ENCODE measurements at regions not wholly inside any gene's neighbourhood (a gene's known extent, or its start where the extent isn't known, plus 50 kb on each side); places are given as distances from the start of the nearest gene placed in this dataset.

DNA sequence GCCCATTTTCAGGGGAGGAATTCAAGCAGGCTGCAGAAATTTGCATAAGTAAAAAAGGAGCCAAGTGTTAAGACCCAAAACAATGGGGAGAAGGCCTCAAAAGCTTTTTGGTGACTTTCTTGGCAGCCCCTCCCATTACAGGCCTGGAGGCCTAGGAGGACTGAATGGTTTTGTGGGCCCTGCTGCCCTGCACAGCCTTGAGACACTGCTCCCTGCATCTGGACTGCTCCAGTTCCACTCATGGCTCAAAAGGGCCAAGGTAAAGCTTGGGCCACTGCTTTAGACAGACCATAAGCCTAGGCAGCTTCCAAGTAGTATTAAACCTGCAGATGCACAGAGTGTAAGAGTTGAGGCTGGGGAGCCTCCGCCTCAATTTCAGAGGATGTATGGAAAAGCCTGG lies 501.6 kb downstream of the MID1IP1 start:
- no peak for DNase-seq
- H3K4me2 ChIP-seq (ENCODE audit: low read depth, low read length, poor library complexity, severe bottlenecking), result no peak overlapping the region

DNA sequence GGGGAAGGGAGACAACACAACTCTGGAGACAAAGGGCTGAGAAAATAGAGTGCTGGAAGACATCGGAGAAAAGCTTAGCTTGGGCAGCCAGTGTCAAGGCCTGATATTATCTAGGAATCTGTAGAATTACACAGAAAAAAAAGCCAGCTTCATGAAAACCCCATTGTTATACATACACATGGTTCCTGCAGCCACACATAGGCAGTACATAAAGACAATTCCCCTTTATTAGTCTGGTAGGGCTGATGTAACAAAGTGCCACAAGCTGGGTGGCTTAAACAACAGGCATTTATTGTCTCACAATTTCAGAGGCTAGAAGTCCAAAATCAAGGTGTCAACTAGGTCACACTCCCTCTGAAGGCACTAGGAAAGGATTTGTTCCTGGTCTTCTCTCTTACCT lies 503.5 kb downstream of the MID1IP1 start:
- Histone ChIP-seq H3K4me1 (ENCODE audit: low read length) (no peaks in the 10 kb centered on the region), H3K4me3 (ENCODE audit: low read length) (no peak overlapping the region), H3K9me3 (ENCODE audit: low read length) (no peaks in the 10 kb centered on the region), H3K9ac (ENCODE audit: low read length) (no peak overlapping the region), H2AFZ (ENCODE audit: low read length) (no peak overlapping the region), H3K9me2 (replicated peaks; ENCODE audit: insufficient read depth, low read length) (no peaks in the 10 kb centered on the region), H3K36me3 (ENCODE audit: insufficient read depth, low read length) (no peaks in the 10 kb centered on the region), H3K27ac (ENCODE audit: low read length) (no peak overlapping the region), H3K79me2 (ENCODE audit: low read length) (no peaks in the 10 kb centered on the region), H3K27me3 (ENCODE audit: low read length) (no peaks in the 10 kb centered on the region), H3K4me2 (ENCODE audit: low read depth, low read length, poor library complexity, severe bottlenecking) (no peak overlapping the region), H4K20me1 (ENCODE audit: insufficient read depth, low read depth, low read length) (no peaks in the 10 kb centered on the region)
- DNase-seq, result no peak

More for the DNA sequence above, 501.6 kb downstream of the MID1IP1 start:
- Histone ChIP-seq H3K79me2 (ENCODE audit: low read length) (no peaks in the 10 kb centered on the region), H3K4me1 (ENCODE audit: low read length) (no peaks in the 10 kb centered on the region), H4K20me1 (ENCODE audit: insufficient read depth, low read depth, low read length) (no peaks in the 10 kb centered on the region), H3K27ac (ENCODE audit: low read length) (no peak overlapping the region), H3K9me2 (replicated peaks; ENCODE audit: insufficient read depth, low read length) (no peaks in the 10 kb centered on the region), H3K9ac (ENCODE audit: low read length) (no peak overlapping the region), H2AFZ (ENCODE audit: low read length) (no peak overlapping the region), H3K36me3 (ENCODE audit: insufficient read depth, low read length) (no peaks in the 10 kb centered on the region), H3K4me3 (ENCODE audit: low read length) (no peak overlapping the region), H3K27me3 (ENCODE audit: low read length) (no peaks in the 10 kb centered on the region), H3K9me3 (ENCODE audit: low read length) (no peaks in the 10 kb centered on the region)

DNA sequence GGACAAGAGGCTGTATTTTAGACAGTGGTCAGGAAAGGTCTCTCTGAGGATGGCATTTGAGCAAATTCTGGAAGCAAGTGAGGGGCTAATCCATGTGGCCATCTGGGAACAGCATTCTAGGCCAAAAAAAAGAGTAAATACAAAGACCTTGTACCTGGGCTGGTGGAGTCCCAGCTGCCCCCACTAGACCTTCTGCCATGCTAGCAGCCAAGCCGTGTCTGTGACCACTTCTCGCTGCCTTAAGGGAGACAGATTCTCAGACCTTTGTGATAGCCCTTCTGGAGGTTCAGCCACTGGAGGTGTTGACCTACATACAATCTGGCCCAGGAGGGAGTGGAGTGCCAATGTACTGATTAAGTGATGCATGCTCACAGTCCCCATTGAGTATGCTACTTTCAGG lies 506.2 kb downstream of the MID1IP1 start:
- Histone ChIP-seq H3K9ac (ENCODE audit: low read length) (no peak overlapping the region), H3K4me3 (ENCODE audit: low read length) (no peak overlapping the region), H4K20me1 (ENCODE audit: insufficient read depth, low read depth, low read length) (no peaks in the 10 kb centered on the region), H3K4me2 (ENCODE audit: low read depth, low read length, poor library complexity, severe bottlenecking) (no peak overlapping the region), H3K9me2 (replicated peaks; ENCODE audit: insufficient read depth, low read length) (no peaks in the 10 kb centered on the region), H3K79me2 (ENCODE audit: low read length) (no peaks in the 10 kb centered on the region), H3K4me1 (ENCODE audit: low read length) (no peaks in the 10 kb centered on the region), H3K27me3 (ENCODE audit: low read length) (no peaks in the 10 kb centered on the region), H3K27ac (ENCODE audit: low read length) (no peak overlapping the region), H2AFZ (ENCODE audit: low read length) (no peak overlapping the region), H3K36me3 (ENCODE audit: insufficient read depth, low read length) (no peaks in the 10 kb centered on the region), H3K9me3 (ENCODE audit: low read length) (no peaks in the 10 kb centered on the region)
- no peak for DNase-seq

- no peaks in the 10 kb centered on the region for H3K27me3 ChIP-seq (ENCODE audit: low read length)
- DNase-seq, result no peak
- no peaks in the 10 kb centered on the region for H3K4me1 ChIP-seq (ENCODE audit: low read length)
- H4K20me1 ChIP-seq (ENCODE audit: insufficient read depth, low read depth, low read length), result no peaks in the 10 kb centered on the region
- no peak overlapping the region for H3K4me2 ChIP-seq (ENCODE audit: low read depth, low read length, poor library complexity, severe bottlenecking)
- no peak overlapping the region for H2AFZ ChIP-seq (ENCODE audit: low read length)
- H3K4me3 ChIP-seq (ENCODE audit: low read length), result no peak overlapping the region
- no peaks in the 10 kb centered on the region for H3K79me2 ChIP-seq (ENCODE audit: low read length)
- H3K27ac ChIP-seq (ENCODE audit: low read length), result no peak overlapping the region
- no peaks in the 10 kb centered on the region for H3K9me3 ChIP-seq (ENCODE audit: low read length)
- no peaks in the 10 kb centered on the region for H3K36me3 ChIP-seq (ENCODE audit: insufficient read depth, low read length)
- no peak overlapping the region for H3K9ac ChIP-seq (ENCODE audit: low read length)
- no peaks in the 10 kb centered on the region for H3K9me2 ChIP-seq (replicated peaks; ENCODE audit: insufficient read depth, low read length)
Measured at GRCh38 chrX:39308126-39308525, 506.9 kb downstream of the MID1IP1 start.

DNA sequence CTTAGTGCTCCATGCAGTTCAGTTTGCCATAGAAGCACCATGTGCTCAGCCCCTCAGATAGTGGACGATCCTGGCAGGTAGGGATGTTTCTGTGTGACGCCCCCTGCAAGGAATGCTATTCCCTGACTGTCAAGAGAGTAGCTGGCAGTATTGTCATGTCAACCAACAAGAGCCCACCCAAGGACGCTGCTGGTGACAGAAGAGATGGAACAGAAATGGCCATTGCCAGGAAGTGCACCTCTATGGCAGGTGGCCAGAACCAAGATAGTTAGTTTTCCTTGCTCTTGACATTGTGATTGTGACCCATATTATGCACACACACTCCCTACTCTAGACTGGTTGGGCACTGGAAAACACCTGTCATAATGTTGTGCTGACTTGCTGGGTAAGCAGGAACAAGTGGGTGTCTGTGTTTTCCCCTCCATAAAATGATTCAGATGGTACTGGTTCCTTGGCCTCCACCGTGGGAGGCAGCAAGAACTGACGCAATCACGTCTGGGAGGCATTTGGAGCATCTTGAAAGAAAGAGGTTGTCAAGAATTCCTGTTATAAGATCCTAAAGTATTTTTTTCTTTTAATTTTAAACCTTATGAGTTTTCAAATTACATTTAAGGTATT lies 507.9 kb downstream of the MID1IP1 start:
- DNase-seq, result no peak
- no peak overlapping the region for H3K27ac ChIP-seq (ENCODE audit: low read length)
- no peaks in the 10 kb centered on the region for H3K9me3 ChIP-seq (ENCODE audit: low read length)
- H4K20me1 ChIP-seq (ENCODE audit: insufficient read depth, low read depth, low read length), result no peaks in the 10 kb centered on the region
- no peaks in the 10 kb centered on the region for H3K36me3 ChIP-seq (ENCODE audit: insufficient read depth, low read length)
- H3K79me2 ChIP-seq (ENCODE audit: low read length), result no peaks in the 10 kb centered on the region
- no peak overlapping the region for H3K4me2 ChIP-seq (ENCODE audit: low read depth, low read length, poor library complexity, severe bottlenecking)
- H3K4me3 ChIP-seq (ENCODE audit: low read length), result no peak overlapping the region
- H3K27me3 ChIP-seq (ENCODE audit: low read length), result no peaks in the 10 kb centered on the region
- H3K4me1 ChIP-seq (ENCODE audit: low read length), result no peaks in the 10 kb centered on the region
- no peaks in the 10 kb centered on the region for H3K9me2 ChIP-seq (replicated peaks; ENCODE audit: insufficient read depth, low read length)
- H3K9ac ChIP-seq (ENCODE audit: low read length), result no peak overlapping the region
- no peak overlapping the region for H2AFZ ChIP-seq (ENCODE audit: low read length)

DNA sequence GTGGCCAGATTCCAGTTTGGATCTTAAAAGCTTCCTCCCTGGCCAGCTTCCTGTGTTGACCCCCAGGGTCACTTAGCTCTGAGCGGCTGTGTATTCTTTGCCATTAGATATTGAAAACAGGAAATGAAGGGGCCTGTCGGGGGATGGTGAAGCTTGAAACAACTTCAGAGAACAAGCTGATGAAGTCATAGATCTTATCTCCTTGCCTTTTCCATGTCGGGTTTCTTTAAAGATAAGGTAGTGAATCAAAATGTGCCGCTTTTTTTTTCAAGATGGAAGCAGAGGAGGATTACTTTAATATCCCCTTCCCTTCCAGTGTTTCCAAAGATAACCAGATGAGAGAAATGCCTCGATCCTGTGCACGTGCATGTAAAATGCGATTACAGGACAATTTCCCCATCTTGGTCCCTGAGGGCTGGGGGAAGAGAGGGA lies 508.5 kb downstream of the MID1IP1 start:
- H3K79me2 ChIP-seq (ENCODE audit: low read length), result no peaks in the 10 kb centered on the region
- H3K4me1 ChIP-seq (ENCODE audit: low read length), result no peaks in the 10 kb centered on the region
- DNase-seq, result no peak
- H3K27ac ChIP-seq (ENCODE audit: low read length), result no peak overlapping the region
- no peak overlapping the region for H3K4me2 ChIP-seq (ENCODE audit: low read depth, low read length, poor library complexity, severe bottlenecking)
- H4K20me1 ChIP-seq (ENCODE audit: insufficient read depth, low read depth, low read length), result no peaks in the 10 kb centered on the region
- H3K36me3 ChIP-seq (ENCODE audit: insufficient read depth, low read length), result no peaks in the 10 kb centered on the region
- H3K9me3 ChIP-seq (ENCODE audit: low read length), result no peaks in the 10 kb centered on the region
- H3K9me2 ChIP-seq (replicated peaks; ENCODE audit: insufficient read depth, low read length), result no peaks in the 10 kb centered on the region
- H3K4me3 ChIP-seq (ENCODE audit: low read length), result no peak overlapping the region
- H2AFZ ChIP-seq (ENCODE audit: low read length), result no peak overlapping the region
- no peak overlapping the region for H3K9ac ChIP-seq (ENCODE audit: low read length)
- no peaks in the 10 kb centered on the region for H3K27me3 ChIP-seq (ENCODE audit: low read length)

DNA sequence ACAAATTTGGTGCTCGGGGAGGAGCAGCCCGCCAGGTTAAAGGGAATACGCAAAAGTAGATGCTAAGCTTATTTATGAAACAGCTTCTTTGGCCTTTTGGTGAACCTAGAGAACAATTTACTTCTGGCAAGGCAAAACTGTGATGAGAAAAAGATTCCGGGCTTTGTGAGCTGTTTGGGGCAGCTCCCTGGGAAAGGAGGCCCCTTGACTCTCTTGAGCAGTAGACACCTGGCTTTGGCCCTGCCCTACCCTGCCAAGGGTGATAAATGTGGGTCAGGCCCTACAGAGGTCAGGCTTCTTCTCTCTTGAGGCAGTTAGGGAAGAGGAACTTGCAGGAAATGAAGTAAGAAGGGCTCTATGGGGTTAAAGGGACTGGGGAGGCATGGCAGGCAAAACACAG lies 509.6 kb downstream of the MID1IP1 start:
- H3K27me3 ChIP-seq (ENCODE audit: low read length), result no peaks in the 10 kb centered on the region
- H3K27ac ChIP-seq (ENCODE audit: low read length), result no peak overlapping the region
- H3K9me3 ChIP-seq (ENCODE audit: low read length), result no peaks in the 10 kb centered on the region
- no peaks in the 10 kb centered on the region for H3K4me1 ChIP-seq (ENCODE audit: low read length)
- H3K4me2 ChIP-seq (ENCODE audit: low read depth, low read length, poor library complexity, severe bottlenecking), result no peak overlapping the region
- H3K9ac ChIP-seq (ENCODE audit: low read length), result no peak overlapping the region
- H3K36me3 ChIP-seq (ENCODE audit: insufficient read depth, low read length), result no peaks in the 10 kb centered on the region
- no peak overlapping the region for H3K4me3 ChIP-seq (ENCODE audit: low read length)
- no peaks in the 10 kb centered on the region for H3K9me2 ChIP-seq (replicated peaks; ENCODE audit: insufficient read depth, low read length)
- no peaks in the 10 kb centered on the region for H3K79me2 ChIP-seq (ENCODE audit: low read length)
- H4K20me1 ChIP-seq (ENCODE audit: insufficient read depth, low read depth, low read length), result no peaks in the 10 kb centered on the region
- no peak for DNase-seq
- no peak overlapping the region for H2AFZ ChIP-seq (ENCODE audit: low read length)

GRCh38 chrX:39311646-39312045 lies 510.4 kb downstream of the MID1IP1 start:
- Histone ChIP-seq H3K4me1 (ENCODE audit: low read length) (no peaks in the 10 kb centered on the region), H3K4me3 (ENCODE audit: low read length) (no peak overlapping the region), H3K36me3 (ENCODE audit: insufficient read depth, low read length) (no peaks in the 10 kb centered on the region), H3K9me2 (replicated peaks; ENCODE audit: insufficient read depth, low read length) (no peaks in the 10 kb centered on the region), H4K20me1 (ENCODE audit: insufficient read depth, low read depth, low read length) (no peaks in the 10 kb centered on the region), H3K4me2 (ENCODE audit: low read depth, low read length, poor library complexity, severe bottlenecking) (no peak overlapping the region), H3K9ac (ENCODE audit: low read length) (no peak overlapping the region), H2AFZ (ENCODE audit: low read length) (no peak overlapping the region), H3K27me3 (ENCODE audit: low read length) (no peaks in the 10 kb centered on the region), H3K27ac (ENCODE audit: low read length) (no peak overlapping the region), H3K9me3 (ENCODE audit: low read length) (no peaks in the 10 kb centered on the region), H3K79me2 (ENCODE audit: low read length) (no peaks in the 10 kb centered on the region)
- no peak for DNase-seq

- H3K4me2 ChIP-seq (ENCODE audit: low read depth, low read length, poor library complexity, severe bottlenecking), result no peak overlapping the region
- H3K36me3 ChIP-seq (ENCODE audit: insufficient read depth, low read length), result no peaks in the 10 kb centered on the region
- H3K4me1 ChIP-seq (ENCODE audit: low read length), result no peaks in the 10 kb centered on the region
- H3K9me2 ChIP-seq (replicated peaks; ENCODE audit: insufficient read depth, low read length), result no peaks in the 10 kb centered on the region
- no peaks in the 10 kb centered on the region for H4K20me1 ChIP-seq (ENCODE audit: insufficient read depth, low read depth, low read length)
- H3K27me3 ChIP-seq (ENCODE audit: low read length), result no peaks in the 10 kb centered on the region
- H2AFZ ChIP-seq (ENCODE audit: low read length), result no peak overlapping the region
- DNase-seq, result no peak
- H3K27ac ChIP-seq (ENCODE audit: low read length), result no peak overlapping the region
- H3K9me3 ChIP-seq (ENCODE audit: low read length), result no peaks in the 10 kb centered on the region
- no peak overlapping the region for H3K4me3 ChIP-seq (ENCODE audit: low read length)
- no peaks in the 10 kb centered on the region for H3K79me2 ChIP-seq (ENCODE audit: low read length)
- H3K9ac ChIP-seq (ENCODE audit: low read length), result no peak overlapping the region
Measured at GRCh38 chrX:39313146-39313545, 511.9 kb downstream of the MID1IP1 start.

All from Karpas-422 (cell line).